SK-N-MC (cell line): ENCODE measurements at regions not wholly inside any gene's neighbourhood (a gene's known extent, or its start where the extent isn't known, plus 50 kb on each side); places are given as distances from the start of the nearest gene placed in this dataset.

ENCODE experiments used
- EZH2 ChIP-seq: fragments of 200-600 bp; sonication (generic); IDR thresholded peaks from one replicate; pipeline ENCODE4 v1.6.1; 2017; ENCODE audit warnings: antibody characterized with exemption
- FOXP2 ChIP-seq: optimal IDR thresholded peaks from 2 replicates; pipeline ENCODE3; 2011; ENCODE audit warnings: mild to moderate bottlenecking, moderate library complexity; ENCODE audit not compliant: insufficient read depth; ENCODE audit errors: extremely low read length, control extremely low read depth
- POLR2AphosphoS5 ChIP-seq: IDR thresholded peaks from 2 replicates; pipeline ENCODE4 v1.6.1; 2012; ENCODE audit warnings: mild to moderate bottlenecking, low read depth, low read length, borderline replicate concordance

GRCh38 chrX:499870-500364 lies 113.2 kb upstream of the PPP2R3B start:
- TF ChIP-seq EZH2 (no peak), POLR2AphosphoS5 (no peak), FOXP2 (no peak)
